ENCODE measurements at regions not wholly inside any gene's neighbourhood (a gene's known extent, or its start where the extent isn't known, plus 50 kb on each side); places are given as distances from the start of the nearest gene placed in this dataset.
"Not testable (repeated sequence)": the region's sequence is repeated elsewhere in the genome, so short reads cannot be mapped to it uniquely, and the experiment has no call there.

DNA sequence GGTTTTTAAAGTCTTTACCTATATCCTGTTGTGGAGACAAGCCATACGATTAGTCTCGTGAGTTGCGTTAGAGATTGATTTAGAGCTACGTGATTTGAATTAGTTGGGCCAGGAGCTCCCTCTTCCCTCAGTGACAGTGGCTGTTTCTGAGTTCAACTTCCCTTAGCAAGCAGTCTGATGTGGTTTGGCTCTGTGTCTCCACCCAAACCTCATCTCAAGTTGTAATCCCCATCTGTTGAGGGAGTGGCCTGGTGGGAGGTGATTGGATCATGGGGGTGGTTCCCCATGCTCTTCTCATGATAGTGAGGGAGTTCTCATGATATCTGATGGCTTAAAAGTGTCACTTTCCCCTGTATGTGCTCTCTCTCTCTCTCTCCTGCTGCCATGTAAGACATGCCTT, 192.9 kb upstream of the PTGFR start:
- no peak for DNase-seq (ENCODE audit: low read depth)

DNA sequence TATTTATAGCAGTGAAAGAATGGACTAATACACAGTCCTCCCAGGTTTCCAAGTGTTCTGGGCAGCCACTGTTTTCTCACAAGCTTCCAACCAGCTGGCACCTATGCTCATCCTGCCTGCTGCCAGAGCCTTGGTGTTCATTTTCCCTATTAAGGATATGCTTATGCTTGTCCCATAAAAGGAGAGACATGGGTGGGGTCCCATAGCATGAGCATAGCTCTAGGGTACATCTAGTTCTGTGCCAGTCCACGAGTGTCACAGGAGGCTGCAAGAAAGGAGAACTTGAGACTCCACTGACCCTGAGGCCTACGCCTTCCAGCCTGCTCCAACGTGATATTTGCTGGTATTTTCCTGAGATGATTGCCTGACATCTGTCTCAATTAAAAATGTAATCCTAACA, 192.4 kb upstream of the PTGFR start:
- DNase-seq (ENCODE audit: low read depth), result no peak

DNA sequence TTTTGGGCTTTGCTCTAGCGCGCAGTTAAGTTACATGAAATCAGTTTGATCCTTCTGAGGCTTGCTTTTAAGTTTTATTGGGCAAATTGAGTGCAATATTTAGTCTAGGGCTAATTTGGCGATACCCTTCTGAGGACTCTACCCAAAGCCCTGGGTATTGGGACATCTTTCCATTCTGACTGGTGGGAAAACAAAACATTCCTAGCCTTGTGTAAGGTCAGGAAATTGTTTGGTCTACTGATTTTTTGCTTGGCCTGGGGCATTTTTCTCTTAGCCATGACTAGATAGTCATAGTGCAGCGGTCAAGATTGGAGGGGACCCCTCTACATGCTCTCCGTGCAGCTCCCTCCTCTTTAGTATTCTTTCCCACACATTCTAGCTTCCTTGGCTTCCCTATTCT, 189.6 kb upstream of the PTGFR start:
- DNase-seq (ENCODE audit: low read depth), result no peak

GRCh38 chr1:78303620-78304019, 187.2 kb upstream of the PTGFR start:
- no peak for DNase-seq (ENCODE audit: low read depth)

GRCh38 chr1:78304341-78304740, 186.4 kb upstream of the PTGFR start:
- no peak for DNase-seq (ENCODE audit: low read depth)

- DNase-seq (ENCODE audit: low read depth), result no peak
These were observed 186.0 kb upstream of the PTGFR start for GRCh38 chr1:78304761-78305160.

DNA sequence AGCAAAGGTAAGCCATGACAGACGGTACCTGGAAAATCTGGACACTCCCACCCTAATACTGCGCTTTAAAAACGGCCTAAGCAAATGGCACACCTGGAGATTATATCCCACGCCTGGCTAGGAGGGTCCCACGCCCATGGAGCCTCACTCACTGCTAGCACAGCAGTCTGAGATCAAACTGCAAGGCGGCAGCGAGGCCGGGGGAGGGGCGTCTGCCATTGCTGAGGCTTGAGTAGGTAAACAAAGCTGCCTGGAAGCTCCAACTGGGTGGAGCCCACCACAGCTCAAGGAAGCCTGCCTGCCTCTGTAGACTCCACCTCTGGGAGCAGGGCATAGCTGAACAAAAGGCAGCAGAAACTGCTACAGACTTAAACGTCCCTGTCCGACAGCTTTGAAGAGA, 180.5 kb upstream of the PTGFR start:
- DNase-seq (ENCODE audit: low read depth), result not testable (repeated sequence)

DNA sequence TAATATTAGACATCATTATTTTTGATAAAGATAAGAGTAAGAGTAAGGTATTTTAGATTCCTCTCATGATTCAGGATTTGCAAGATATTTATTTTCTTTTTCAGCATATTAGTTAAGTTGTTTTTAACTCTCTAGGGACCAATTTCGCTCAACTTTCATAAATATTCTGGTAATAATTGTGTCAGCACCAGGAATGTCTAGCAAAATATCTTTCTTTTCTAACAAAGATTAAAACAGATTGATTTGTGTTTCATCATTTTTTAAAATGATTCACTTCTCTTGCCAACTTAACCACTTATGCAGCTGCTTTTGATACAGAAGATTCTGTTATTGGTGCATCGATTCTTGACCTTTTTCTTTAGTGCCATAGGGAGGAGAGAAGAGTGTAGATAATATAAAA, 172.8 kb upstream of the PTGFR start:
- no peak for DNase-seq (ENCODE audit: low read depth)

DNA sequence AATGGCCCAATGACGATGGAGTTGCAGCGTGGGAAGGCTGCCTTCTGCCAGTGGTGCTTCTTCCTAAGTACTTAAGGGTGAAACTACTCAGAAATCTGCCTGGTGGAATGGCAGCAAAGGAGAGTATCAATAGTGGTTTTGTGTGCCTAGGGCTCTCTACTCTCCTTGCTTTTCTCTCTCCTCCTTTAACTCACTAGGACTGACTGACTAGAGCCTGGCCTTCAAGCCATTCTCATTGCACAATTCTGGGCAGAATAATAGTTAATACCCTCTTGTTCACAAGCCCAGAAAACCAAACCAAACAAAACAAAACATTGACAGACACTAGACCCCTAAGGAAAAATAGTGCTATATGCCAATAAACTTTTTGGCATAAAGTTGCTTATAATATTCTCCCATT, 171.2 kb upstream of the PTGFR start:
- no peak for DNase-seq (ENCODE audit: low read depth)

- no peak for DNase-seq (ENCODE audit: low read depth)
These were observed 167.7 kb upstream of the PTGFR start for GRCh38 chr1:78322928-78323680.

DNA sequence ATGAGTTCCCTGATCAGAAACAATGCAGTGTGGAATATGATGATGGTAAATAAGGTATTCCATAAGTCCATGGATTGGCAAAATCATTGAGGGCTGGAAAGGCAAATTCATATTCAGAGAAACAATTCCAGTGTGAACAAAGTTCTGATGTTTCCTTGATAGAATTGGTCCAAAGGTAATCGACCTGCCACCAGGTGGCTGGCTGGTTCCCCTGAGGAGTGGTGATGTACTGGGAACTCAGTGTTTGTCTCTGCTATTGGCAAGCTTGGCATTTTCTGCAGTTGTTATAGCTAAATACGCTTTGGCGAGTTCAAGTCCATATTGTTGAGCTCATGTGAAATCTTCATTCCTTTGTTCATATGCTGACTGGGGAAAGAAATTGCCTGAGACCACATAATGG, 165.5 kb upstream of the PTGFR start:
- DNase-seq (ENCODE audit: low read depth), result no peak

DNA sequence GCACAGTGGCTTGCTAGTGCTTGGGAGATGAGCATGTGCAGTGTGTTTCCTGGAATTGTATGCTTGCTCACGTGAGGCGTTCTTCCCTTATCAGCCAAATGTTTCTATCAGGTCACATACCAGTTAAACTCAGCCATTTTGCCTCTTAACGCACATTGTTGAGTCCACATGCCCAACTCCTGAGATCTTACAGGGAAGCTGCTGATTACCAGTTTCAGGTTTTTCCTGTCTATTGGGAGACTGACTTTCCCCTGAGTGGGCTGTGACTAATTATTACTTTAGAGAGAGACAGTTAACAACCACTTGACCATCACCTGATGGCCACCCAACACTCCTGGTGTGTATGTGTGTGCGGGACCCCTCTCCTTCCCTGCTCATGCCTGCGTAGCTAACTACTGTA, 161.3 kb upstream of the PTGFR start:
- no peak for DNase-seq (ENCODE audit: low read depth)

DNA sequence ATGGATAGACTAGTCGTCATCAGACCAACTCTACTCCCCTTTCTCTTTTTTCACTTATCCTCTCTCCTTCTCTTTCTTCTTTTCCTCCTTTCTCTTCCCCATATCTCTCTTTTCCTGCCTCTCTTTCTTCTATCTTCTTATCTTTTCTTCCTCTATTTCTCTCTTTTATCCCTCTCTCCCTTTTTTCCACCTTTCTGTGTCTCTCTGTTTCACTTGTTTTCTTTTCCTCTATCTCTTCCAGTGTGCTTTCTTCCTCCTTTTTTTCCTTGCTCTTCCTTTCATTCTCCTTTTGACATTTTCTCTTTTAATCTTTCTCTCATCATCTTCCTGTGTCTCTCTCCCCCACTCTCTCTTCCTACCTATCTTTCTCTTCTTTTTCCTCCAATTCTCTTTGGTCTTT, 159.0 kb upstream of the PTGFR start:
- DNase-seq (ENCODE audit: low read depth), result no peak

DNA sequence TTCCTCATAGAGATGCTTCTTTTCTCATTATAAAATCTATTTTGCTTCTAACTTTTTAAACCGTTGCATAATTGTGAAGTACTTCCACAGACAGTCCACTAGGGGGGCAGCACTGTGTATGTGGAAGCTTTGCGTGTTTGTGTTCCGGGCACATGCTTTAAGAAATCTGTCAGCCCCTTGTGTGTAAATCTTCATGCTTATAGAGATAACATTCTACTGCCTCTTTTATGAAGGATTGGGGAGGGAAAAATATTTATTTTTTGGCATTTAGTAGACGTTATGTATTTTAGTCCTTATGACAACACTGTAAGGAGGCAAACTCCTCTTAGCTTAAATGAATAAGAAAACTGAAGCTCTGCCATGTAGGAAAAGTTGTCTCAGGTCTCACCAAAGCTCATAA, 157.3 kb upstream of the PTGFR start:
- DNase-seq (ENCODE audit: low read depth), result peak; percentile 15

- DNase-seq (ENCODE audit: low read depth), result no peak
These were observed 156.7 kb upstream of the PTGFR start for GRCh38 chr1:78334114-78334513.

- DNase-seq (ENCODE audit: low read depth), result no peak
These were observed 155.8 kb upstream of the PTGFR start for GRCh38 chr1:78334952-78335351.

- not testable (repeated sequence) for DNase-seq (ENCODE audit: low read depth)
These were observed 154.0 kb upstream of the PTGFR start for GRCh38 chr1:78336751-78337150.

DNA sequence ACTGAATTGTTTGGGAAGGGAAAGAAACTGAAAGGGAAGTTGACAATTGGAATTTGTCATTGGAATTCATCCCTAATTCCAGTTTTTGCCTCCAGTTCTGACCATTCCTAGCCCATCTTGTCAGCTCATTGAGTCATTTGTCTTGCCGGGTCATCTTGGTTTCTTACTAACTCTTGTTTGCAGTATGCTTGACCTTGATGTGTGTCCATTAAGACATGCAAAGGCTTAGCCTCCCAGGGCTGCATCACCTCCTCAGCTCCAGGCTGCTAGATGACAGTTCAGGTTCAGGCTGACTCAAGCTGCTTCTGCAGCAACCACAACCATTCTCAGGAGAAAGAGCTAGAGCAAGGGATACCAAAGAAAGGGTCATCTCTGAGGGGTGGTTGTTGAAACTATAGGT, 151.3 kb upstream of the PTGFR start:
- no peak for DNase-seq (ENCODE audit: low read depth)

DNA sequence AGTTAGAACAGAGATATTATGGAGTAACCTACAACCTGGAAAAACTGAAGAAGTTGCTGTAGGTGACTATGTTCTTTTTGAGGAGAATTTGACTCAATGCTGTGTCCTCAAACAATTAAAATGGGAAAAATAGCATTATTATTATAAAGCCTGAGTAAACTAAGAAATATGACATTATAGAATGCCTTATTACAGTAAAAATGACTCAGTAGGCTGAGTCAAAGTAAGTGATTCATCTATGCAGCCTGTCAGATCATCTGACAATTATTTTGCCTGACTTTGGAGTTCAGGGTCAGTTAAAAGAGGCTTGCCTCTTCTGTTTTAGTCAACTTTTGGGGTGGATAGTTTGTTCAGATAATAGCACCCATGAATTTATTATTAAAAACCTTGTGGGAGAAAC, 150.8 kb upstream of the PTGFR start:
- no peak for DNase-seq (ENCODE audit: low read depth)

DNA sequence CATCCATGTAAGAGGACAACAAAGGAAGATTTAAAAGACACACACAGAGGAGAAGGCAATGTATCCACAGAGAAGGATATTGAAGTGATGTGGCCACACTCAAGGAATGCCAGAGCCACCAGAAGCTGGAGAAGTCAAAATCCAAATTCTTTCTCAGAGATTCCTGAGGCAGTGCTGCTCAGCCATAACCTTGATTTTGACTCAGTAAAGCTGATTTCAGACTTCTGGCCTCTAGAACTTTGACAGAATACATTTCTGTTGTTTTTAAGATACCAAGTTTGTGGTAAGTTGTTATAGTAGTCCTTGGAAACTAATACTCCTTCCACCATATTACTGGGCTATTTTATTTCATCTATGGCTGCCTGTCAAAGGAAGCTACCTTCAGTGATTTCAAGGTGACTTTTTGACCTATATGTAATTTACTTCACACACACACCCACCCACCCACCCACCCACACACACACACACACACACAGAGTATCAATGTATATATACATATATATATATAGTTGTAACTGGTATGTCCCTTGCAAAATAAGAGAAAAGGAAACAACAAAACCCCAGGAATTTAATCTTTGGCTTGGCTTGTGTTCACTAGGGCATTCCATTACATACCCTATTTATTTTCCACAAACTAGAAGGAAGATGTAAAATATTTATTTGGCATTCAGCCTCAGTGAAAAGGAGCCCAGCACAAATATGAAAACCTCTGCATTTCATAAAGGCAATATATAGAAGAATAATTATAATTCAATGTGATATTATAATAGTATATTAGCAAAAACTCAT, 142.1 kb upstream of the PTGFR start:
- no peak for DNase-seq (ENCODE audit: low read depth)

DNA sequence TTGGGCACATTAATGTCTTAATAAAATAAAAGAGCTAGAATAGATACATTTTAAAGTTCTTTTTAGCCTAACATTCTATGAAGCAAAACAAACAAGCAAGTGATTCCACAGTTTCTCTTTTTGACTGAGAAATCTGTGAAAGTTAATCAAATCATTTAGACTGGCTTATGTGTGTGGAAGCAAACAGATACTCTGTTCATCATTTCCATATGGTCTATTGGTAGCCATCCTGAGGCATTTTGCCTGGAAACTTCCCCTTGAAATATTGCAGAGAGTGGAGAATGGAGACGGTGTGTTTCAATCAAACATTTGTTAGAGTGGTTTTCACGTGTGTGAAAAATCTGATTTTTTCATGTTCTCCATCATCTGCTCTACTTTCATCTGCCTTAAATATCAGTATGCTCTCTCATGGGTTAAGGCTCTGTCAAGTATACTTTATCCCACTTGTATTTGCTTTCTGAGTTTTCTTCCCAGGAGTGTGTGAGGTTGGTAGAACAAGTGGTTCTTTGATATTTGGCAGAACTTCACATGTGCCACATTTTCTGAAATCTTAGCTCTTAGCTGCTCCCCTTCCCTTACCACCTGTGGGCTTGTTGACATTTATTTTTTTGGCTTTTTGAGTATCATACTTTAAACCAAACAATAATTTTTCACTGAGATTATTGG, 139.1 kb upstream of the PTGFR start:
- DNase-seq (ENCODE audit: low read depth), result no peak

DNA sequence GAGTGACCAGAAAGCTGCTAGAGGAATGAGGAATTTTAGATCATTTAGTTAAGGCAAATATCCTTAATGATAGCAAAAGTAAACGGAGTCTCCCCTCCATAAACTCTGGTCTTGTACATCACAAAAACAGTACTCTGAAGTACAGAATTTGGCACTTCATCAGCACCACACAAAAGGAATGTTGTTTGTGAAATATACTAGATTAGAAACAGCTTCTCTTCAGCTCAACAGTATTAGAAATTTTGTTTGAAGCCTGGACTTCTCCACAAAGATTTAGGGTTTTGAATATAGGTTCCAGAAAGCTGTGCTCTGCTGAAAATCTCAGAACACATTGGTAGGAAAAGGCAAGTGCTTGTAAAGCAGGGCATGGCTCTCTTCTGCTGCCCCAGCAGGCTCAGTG, 135.1 kb upstream of the PTGFR start:
- no peak for DNase-seq (ENCODE audit: low read depth)

GRCh38 chr1:78358165-78358564, 132.6 kb upstream of the PTGFR start:
- no peak for DNase-seq (ENCODE audit: low read depth)

All from CMK (cell line).